ENCODE measurements at regions not wholly inside any gene's neighbourhood (a gene's known extent, or its start where the extent isn't known, plus 50 kb on each side); places are given as distances from the start of the nearest gene placed in this dataset.
"Not testable (repeated sequence)": the region's sequence is repeated elsewhere in the genome, so short reads cannot be mapped to it uniquely, and the experiment has no call there.

DNA sequence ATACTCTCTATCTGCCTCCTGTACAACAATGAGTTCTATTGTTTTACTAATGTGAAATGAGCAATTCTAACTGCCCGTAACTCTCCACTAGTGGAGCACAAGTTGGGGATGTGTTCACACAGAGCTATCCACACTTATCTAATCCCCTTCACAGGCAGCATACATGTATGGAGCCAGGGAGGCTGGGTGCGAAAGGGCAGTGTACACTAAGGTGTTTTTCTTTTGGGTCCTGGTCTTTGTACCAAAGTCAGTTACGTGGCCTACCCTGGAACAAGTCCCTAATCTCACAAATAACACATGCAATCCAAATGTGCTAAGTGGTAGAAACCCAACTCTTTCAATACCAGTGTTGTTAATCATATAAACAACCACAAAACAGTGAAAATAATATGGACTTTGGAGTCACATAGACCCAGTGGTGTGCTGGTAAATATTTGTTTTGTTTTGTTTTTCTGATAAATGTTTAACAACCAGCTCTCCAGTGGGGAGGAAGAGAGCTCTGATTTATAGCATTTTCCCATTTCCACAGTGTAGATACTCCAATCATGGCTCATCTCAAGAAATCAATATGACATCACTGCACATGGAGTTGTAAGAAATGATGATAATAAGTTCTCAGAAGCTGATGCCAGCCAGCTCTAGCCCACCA lies 319.9 kb upstream of the DUSP10 start:
- no peak for DNase-seq

DNA sequence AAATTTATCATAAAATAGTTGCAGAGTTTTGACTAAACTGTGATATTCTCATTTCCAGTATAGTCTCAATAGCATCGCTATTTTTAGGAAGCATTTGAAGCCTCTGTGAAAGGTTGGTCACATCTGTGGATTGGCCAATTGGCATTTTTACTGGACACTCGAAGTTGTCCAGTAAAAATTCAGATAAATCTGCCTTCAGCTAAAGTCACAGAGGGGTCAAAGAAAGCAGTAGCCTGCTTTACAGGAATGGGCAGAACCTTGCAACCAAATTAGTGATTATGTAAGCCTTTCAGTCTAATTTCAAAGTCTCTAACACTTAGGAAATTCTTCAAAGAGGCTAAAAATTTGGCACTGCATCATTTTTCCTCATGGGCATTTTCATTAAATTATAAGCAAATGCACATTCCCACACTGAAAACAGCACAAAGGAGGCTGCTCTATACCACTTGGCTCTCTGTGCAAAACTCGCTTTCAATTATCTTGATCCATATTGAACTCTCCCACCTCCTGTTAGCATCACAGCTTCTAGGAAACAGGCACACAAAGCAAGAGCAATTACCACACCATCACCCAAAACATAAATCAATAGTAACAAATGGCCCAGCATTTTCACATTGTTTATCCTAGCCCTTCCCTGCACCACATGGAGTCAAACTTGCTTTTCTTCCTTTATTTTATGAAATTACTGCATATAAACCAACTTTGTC lies 318.5 kb upstream of the DUSP10 start:
- DNase-seq: no peak

DNA sequence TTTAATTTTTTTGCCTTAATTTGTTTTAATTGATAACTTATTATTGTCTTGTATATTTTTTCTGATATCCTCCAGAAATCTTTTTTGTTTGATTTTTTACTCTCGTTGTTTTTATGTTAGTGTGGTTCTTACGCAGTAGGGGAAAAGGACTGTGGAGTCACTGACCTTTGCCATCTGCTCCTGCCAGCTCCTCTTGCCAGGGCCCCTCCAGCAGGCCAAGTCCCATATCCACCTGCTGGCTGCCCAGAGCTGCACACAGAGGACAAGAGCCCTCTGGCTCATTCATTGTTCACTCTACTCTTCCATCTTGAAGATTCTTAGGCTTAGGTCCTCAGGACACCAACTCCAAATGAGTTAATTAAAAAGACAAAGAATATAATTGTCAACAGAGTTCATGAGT lies 316.4 kb upstream of the DUSP10 start:
- DNase-seq: no peak

DNA sequence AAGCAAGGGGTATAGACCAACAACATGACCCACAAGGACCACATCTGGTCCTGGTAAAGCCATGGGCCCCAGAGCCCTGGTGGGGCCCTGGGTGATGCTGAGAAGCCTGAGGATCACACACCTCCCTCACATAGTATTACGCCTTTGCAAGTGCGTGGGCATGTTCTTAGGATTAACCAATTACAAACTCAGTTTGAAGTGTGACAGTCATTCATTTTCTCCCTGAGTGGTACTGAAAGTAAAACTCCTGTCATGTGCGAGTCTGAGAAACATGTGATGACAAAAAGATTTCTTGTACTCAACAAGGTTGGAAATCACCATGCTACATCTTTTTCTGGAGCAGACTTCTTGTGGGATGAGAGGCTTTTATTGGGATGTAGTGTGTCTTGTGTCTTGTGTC lies 315.3 kb upstream of the DUSP10 start:
- DNase-seq: no peak

DNA sequence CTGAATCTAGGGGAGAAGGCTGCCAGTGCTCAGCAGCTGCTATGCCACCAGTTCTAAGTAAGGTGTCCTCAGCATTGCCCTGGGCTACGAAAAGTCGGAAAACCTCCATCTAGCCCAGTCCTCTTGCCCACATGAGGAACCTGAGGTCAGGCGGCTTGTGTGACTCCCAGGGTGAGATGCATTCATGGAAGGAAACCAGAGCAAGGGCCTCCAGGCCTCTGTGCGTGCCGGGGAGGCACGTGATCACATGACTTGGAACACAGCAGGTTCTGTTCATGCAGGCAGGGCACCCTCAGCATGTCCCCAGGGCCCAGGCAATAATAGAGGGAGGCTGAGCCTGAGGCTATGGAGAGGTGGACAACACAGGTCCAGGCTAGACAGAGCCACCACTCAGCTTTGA lies 312.5 kb upstream of the DUSP10 start:
- no peak for DNase-seq

DNA sequence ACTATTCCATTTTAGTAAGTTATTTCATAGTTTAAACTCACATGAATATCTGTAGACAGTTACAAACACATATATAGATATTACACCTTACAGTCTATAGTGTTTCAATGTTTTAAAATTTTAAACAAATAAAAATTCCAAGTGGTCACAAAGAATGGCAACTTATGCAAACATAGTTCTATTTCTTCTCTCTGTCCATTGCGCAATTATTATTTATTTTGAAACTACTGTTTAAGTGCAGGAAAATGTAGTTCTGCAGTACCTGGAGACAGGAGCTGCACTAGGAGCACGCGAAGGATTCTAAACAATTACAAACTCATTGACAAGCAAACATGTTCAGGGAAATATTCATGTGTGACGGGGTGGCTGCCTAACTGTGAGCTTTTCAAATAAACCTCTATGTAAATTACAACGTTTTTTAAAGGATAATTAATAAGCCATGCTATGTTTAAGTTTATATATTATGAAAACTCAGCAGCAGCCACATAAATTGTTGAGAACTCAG lies 312.0 kb upstream of the DUSP10 start:
- no peak for DNase-seq

DNA sequence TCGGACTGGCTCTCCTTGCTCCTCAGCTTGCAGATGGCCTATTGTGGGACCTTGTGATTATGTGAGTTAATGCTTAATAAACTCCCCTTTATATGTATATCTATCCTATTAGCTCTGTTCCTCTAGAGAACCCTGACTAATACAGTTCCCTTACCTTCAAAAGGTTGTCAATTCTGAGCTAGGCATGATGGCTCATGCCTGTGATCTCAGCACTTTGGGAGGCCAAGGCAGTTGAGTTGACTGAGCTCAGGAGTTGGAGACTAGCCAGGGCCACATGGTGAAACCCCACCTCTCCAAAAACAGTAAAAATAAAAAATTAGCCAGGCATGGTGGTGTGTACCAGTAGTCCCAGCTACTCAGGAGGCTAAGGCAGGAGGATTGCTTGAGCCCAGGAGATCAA lies 309.4 kb upstream of the DUSP10 start:
- DNase-seq: not testable (repeated sequence)

DNA sequence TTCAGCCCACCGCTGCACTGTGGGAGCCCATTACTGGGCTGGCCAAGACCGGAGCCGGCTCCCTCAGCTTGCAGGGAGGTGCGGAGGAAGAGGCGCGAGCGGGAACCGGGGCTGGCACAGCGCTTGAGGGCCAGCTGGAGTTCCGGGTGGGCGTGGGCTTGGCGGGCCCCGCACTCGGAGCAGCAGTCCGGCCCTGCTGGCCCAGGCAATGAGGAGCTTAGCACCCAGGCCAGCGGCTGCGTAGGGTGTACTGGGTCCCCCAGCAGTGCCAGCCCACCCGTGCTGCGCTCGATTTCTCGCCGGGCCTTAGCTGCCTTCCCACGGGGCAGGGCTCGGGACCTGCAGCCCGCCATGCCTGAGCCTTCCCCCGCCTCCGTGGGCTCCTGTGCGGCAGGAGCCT lies 307.8 kb upstream of the DUSP10 start:
- DNase-seq: not testable (repeated sequence)

DNA sequence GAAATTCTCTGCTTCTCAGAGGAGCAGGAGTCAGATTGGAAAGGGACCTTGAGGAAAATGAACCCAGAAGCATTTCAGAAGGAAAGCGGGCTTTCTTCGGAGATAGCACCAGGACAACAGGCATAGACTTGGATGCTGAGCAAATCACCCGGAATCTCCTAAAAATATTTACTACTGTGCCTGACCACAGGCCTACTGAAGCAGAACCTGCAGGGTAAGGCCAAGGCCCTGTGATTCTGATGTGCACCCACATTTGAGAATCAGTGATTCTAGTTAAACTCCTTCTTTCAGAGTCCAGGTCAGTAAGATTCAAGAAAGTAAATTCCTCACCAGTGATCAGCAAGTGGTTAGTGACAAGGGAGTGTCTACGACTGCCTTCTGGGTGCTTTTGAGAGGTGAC lies 307.3 kb upstream of the DUSP10 start:
- no peak for DNase-seq

DNA sequence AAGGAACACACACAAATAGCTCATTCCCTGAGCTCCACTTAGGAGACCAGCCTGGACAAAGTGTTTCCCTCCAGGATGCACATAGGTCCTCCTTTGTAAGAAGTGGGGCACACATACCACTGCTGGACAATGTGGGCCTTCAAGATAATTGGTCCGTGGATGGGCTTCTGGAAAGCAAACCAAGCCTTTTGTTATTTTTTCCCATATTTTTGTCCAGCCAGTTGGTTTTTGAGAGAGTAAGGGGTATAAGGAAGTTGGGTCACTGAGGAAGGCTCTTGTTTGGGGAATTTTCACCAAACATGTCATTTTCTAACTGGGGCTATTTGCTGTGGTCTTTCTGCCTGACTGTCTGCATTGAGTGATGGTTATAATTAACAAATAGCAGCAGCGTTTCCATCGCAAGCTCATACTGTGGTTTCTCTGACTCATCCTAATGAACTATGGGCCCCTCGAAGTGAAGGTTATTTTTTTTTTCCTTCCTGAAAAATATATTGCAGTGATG lies 306.3 kb upstream of the DUSP10 start:
- DNase-seq: no peak

DNA sequence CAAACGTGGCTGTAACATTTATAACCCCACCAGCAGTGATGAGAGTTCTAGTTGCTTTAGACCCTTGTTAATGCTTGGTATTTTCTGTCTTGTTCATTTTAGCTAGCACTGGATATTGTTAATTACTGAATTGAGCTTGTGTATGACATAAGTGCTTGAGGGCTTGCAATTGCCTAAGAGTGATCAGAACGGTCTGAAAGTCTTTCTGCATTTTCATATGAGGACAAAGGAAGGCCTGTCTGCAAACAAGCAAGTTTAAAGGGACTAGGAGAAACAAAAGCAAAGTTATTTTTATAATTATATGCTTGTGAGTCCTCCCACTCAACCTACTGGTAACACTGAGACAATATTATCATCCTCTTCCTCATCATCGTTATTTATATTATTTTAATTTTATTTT lies 305.5 kb upstream of the DUSP10 start:
- no peak for DNase-seq

DNA sequence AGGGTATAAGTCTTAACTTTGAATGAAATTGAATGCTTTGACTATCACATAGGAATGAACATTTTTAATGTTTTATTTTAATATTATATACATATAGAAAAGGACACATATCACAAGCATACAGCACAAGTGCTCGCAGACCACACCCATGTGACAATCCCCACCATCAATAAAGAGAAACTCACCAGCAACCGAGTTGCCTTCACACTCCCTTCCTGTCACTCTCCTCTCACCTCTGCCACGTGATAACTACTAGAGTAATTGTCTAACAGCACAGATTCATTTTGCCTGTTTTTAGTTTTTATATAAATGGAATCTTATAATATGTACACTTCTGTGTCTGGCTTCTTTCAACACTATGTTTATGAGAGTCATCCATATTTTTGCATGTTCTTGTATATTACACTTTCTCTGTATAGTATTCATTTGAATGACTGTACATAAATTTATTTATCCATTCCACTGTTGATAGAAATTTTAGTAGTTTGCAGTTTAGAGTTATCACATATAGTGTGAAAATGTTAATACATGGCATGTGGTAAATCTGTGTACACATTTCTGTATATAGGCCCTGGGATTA lies 304.9 kb upstream of the DUSP10 start:
- DNase-seq: no peak

DNA sequence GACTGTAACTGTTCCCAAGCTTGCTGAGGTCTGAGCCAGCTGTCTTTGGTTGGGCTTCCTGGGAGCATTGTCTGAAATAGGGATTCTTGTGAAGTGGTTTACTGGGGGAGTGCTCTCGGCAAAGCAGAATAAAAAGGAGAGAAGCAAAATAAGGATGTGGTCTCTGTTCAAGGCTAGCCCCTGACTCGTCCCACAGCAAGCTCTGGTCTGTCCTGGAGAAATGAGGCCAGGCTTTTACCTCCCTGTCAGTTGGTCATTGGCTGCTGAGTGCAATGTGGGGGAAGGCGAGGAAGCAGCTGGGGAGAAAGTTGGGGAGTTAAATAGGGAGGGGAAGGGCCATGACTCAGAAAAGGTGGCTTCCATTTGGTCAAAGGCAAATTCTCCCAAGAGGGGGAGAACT lies 303.9 kb upstream of the DUSP10 start:
- no peak for DNase-seq

DNA sequence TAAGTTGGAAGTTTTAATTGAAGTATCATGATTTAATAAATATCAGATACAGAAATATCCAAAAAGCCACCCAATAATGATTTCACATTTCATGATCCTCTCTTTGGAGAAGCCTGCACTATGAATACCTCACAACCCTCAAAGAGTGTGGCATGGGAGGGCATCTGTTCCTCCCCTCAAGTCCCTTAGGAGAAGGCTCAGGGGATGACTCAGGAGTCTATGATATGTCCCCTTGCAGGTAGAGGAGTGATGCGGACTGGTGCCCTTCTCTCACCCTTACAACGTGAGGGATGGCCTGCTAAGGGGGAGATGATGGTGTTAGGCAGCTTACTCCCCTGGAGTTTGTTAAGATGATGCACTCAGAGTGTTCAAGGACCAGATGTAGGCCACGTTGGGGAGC lies 303.3 kb upstream of the DUSP10 start:
- DNase-seq: no peak

DNA sequence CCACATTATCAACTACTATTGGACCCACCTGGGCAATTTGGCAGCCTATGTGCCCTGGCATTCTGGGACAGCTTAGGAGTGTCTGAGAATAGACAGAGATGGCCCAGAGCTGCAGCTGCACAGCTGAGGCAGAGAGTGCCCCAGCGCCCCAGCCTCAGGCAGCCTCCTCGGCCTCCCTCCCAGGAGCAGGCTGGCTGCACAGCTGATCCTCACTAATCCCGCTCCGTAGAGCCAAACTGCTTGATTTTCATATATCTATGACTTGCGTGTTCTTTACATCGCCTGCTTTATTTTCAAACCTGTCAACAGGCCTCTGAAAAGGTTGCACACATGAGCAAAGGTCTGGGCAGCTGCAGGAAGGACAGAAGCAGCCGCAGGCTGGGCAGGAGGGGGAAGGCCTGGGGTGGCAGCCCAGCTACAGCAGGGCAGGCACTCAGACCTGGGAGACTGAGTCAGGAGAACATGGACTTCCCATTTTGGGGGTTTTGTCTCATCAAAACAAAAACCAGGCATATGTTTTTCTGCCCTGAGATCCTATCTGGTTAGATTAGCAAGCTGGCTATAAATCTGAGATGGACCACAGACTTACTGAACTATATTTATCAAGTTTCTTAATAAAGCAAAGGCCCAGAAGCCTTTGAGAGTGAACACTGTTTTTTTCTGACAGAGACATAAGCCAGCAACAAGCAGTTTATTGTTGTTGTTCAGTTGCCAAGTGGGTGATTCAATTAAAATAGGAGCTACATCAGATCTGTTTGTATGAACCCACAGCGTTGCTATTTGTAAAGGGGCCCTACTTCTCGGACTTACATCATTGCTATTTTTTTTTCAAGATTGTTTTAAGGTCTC lies 301.8 kb upstream of the DUSP10 start:
- DNase-seq: no peak

DNA sequence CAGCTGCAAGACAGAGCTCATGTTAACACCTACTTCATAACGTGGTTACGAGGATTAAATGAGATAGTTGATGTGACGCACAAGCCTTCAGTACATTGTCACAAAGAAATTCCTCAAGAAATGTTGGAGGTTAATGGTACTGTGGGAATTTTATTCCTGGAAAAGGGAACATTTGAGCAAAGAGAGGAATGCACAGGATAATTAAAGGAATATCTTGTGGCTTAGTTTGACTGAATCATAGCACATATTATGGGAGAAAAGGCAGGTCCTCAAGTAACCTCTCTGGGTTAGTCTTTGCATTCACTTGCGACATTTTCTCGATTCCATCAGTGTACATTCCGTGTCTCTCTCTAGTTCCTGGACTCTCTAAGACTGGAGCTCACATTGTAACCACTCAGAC lies 300.2 kb upstream of the DUSP10 start:
- no peak for DNase-seq

DNA sequence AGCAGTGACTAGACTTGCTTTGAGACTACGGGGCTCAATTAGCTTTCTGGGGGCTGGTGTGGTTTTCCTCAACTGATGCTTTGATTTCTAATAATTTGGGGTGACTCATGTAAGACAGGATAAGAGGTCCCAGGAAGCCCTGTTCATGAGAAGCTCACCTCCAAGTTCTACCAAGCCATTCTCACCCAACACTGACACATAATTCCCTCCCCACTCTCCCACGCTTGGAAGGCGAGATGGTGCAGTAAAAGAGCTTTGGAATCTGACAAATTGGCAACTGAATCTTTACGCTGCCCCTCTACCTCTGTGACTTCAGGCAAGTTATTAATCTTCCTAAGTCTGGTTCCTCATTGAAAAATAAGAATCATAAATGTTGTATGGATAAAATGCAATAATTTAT lies 299.1 kb upstream of the DUSP10 start:
- DNase-seq: no peak

DNA sequence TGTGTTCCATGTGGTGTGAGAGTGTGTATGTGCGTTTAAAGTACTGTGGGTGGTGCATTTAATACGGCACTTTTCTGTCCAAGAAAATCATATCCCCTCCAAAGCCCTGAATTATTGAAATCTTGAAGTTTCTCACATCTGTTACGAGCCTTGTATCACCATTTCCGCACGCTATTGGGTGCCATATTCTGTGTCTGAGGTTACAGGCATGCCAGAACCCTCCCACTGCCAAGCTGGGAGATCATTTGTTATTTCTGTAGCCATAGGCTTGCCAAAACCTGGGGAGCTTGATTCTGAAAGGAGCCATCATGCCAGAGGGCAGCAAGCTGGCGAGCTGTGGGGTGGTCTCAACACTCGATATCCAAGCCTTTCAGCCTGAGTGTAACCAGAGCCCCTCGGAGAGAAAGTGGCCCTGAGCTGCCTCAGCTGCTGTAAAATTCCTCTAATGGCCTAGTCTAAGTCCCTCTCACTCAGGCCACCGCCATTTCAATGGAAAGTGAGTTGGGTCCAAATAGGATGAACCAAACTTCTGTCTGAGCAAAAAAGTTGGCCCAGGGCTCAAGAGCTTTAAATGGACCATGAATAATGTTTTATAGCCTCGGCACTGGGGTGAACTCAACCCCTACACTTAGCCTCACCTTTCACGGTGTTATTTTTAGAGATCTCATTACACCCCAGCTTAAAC lies 298.4 kb upstream of the DUSP10 start:
- no peak for DNase-seq

DNA sequence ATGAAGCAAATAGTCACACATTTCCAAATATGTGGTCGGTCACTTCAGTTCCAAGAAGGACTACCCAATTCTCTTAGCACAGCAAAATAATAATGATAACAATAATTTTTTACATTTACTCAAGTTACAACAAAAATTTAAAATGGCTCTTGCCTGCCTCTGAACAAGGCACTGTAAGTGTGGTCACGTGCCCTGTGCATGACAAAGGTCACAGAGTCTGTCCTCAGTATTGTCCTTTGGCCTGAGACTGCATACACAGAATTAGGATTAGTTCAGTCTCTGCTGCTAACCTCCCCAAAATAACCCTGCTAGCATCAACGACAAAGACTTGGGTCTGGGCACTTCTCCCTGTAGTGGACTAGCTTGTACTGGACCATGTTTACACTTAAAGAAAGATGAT lies 297.1 kb upstream of the DUSP10 start:
- DNase-seq: no peak

DNA sequence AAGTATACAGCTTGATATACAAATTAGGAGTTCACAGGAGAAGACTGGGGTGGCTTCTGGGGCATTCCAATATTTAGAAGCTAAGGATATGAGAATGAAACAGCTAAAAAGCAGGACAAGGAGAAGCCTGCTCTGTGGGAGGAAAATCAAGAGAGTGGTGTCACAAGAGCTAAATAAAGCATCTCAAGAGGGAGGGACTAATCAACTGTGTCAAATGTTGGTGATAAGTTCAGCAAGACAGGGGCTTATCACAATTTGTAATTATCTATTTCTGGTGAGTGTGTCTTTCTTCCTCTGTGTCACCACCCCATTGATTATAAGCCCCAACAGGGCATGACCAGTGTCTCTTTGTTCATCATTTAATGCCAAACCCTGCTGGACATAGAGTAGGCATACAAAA lies 295.8 kb upstream of the DUSP10 start:
- no peak for DNase-seq

DNA sequence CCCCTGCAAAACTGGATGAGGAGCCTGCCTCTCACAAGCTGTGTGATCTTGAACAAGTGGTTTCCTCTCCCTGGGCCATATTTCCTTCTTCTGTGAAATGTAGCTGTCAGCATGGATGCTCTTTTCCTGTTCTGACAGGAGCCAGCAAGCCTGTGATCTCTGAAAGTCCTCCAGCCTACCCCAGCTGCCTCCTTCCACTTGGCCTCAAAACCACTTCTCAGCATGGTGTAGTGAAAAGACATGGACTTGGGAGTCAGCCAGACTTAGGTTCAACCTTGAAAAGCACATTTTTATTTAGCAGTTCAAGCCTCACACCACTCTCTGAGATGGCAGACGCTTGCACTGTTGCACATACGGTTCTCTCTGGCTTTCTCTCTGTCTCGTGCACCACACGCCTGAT lies 292.9 kb upstream of the DUSP10 start:
- DNase-seq: no peak

DNA sequence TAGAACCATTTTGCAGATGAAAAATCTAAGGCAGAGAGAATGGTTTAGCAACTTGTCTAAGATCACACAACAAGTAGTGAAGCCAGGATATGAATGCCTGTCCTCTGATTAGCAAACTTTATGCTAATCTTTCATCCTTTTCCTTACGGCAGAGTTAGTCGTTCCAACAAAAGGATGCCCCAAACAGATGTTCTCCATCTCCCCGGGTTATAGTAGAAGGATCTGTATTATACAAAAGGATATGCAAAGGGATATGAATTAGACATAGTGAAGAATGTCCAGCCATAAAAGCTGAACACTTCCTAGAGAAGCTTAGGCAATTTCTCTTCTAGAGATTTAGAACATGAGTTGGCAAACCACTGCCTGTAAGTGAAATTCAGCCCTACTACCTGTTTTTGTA lies 291.6 kb upstream of the DUSP10 start:
- DNase-seq: no peak
